NT2/D1 (cell line): ENCODE measurements at regions not wholly inside any gene's neighbourhood (a gene's known extent, or its start where the extent isn't known, plus 50 kb on each side); places are given as distances from the start of the nearest gene placed in this dataset.

Source experiments
- YY1 ChIP-seq: IDR thresholded peaks from 2 replicates; pipeline ENCODE4 v1.6.1; 2011; ENCODE audit not compliant: insufficient read length, insufficient read depth
- ZNF274 ChIP-seq: IDR thresholded peaks from 2 replicates; pipeline ENCODE4 v1.6.1; 2011; ENCODE audit warnings: mild to moderate bottlenecking, low read depth, low read length

DNA sequence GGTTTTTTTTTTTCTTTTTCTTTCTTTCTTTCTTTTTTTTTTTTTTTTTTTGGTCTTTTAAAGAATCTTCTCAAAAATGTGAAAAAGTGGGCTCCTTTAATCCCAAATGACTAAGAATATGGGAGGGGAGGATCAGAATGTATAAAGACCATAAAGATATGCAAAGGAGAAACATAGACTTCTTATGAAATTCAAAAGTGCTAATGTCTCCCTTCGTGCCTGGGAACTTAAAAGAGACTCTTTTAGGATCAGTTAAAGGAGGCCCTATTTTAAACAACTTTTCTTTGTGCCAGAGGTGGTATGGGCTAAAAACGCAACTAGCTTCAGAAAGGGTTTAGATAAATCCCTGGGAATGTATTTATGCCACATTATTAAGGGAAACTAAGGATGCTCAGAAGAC lies 54.2 kb upstream of the KAZN start:
- no peak for TF ChIP-seq ZNF274
- no peak for TF ChIP-seq YY1
